ENCODE measurements at regions not wholly inside any gene's neighbourhood (a gene's known extent, or its start where the extent isn't known, plus 50 kb on each side); places are given as distances from the start of the nearest gene placed in this dataset.
"Not testable (repeated sequence)": the region's sequence is repeated elsewhere in the genome, so short reads cannot be mapped to it uniquely, and the experiment has no call there.

- H3K27ac Mint-ChIP-seq = no peak overlapping the region
- Histone ChIP-seq H3K27ac (ENCODE audit: low read length in 2 of 2) (no peak overlapping the region), H3K79me2 (ENCODE audit: control insufficient read depth, insufficient read depth, low read length) (no peaks in the 10 kb centered on the region), H3K36me3 (replicated peaks in 1 of 2; ENCODE audit: control extremely low read depth in 1 of 2, control insufficient read depth in 1 of 2, extremely low read depth in 1 of 2, insufficient read depth in 2 of 2, low read length in 1 of 2) (no peaks in the 10 kb centered on the region), H3K4me3 (ENCODE audit: control extremely low read depth in 1 of 5, extremely low read depth in 1 of 5, insufficient read depth in 1 of 5, low read depth in 2 of 5, low read length in 4 of 5) (no peak overlapping the region), H3K27me3 (replicated peaks in 1 of 4; ENCODE audit: control extremely low read depth in 1 of 4, control insufficient read depth in 3 of 4, insufficient read depth in 4 of 4, low read length in 3 of 4) (no peaks in the 10 kb centered on the region), H4K20me1 (ENCODE audit: control insufficient read depth, insufficient read depth, low read length, poor library complexity, severe bottlenecking) (no peaks in the 10 kb centered on the region), H3K9me3 (ENCODE audit: control extremely low read depth in 1 of 3, control insufficient read depth in 2 of 3, insufficient read depth in 1 of 3, low read length in 2 of 3) (peaks cover 0 to 4% (median 2%) of the 10 kb centered on the region in 3 donors), H2AFZ (ENCODE audit: insufficient read depth, low read depth, low read length, poor library complexity, severe bottlenecking) (no peak overlapping the region), H3K9ac (ENCODE audit: low read length) (no peak overlapping the region), H3K4me2 (replicated peaks; ENCODE audit: low read depth, low read length, poor library complexity, severe bottlenecking) (no peak overlapping the region), H3K4me1 (ENCODE audit: control insufficient read depth in 2 of 2, insufficient read depth in 2 of 2, low read length in 2 of 2) (no peaks in the 10 kb centered on the region)
- 86% methylated on average over 1 of the region's 1 CpG for WGBS (ENCODE audit: insufficient coverage)
- no peak for TF ChIP-seq EZH2 (IDR thresholded peaks at IDR 0.05; ENCODE audit: borderline replicate concordance, insufficient read depth, low read depth, low read length, poor library complexity, severe bottlenecking)
- TF ChIP-seq CTCF (IDR thresholded peaks at IDR 0.05) = no peak
- ChIA-PET CTCF (no interaction called here), POLR2A (no interaction called here)
- ATAC-seq (ENCODE audit: low read depth) (no peak), DNase-seq (no peak)
- H3K9me3 Mint-ChIP-seq (ENCODE audit: insufficient read depth) = peaks cover 2% of the 10 kb centered on the region
- no peaks in the 10 kb centered on the region for H3K27me3 Mint-ChIP-seq
- H3K4me1 Mint-ChIP-seq = no peaks in the 10 kb centered on the region
- intact Hi-C loops (cut with micrococcal nuclease) = no loop called here
- no peak overlapping the region for H3K4me3 Mint-ChIP-seq
These were observed 265.8 kb downstream of the AKAIN1 start for GRCh38 chr18:4931209-4931608.

GRCh38 chr18:4921548-4921947 lies 275.5 kb downstream of the AKAIN1 start:
- Histone ChIP-seq H3K79me2 (ENCODE audit: control insufficient read depth, insufficient read depth, low read length) (no peaks in the 10 kb centered on the region), H3K9me3 (ENCODE audit: control extremely low read depth in 1 of 3, control insufficient read depth in 2 of 3, insufficient read depth in 1 of 3, low read length in 2 of 3) (peaks cover 0 to 5% (median 0%) of the 10 kb centered on the region in 3 donors), H2AFZ (ENCODE audit: insufficient read depth, low read depth, low read length, poor library complexity, severe bottlenecking) (no peak overlapping the region), H3K9ac (ENCODE audit: low read length) (no peak overlapping the region), H4K20me1 (ENCODE audit: control insufficient read depth, insufficient read depth, low read length, poor library complexity, severe bottlenecking) (no peaks in the 10 kb centered on the region), H3K4me2 (replicated peaks; ENCODE audit: low read depth, low read length, poor library complexity, severe bottlenecking) (no peak overlapping the region), H3K27ac (ENCODE audit: low read length in 2 of 2) (no peak overlapping the region), H3K36me3 (replicated peaks in 1 of 2; ENCODE audit: control extremely low read depth in 1 of 2, control insufficient read depth in 1 of 2, extremely low read depth in 1 of 2, insufficient read depth in 2 of 2, low read length in 1 of 2) (no peaks in the 10 kb centered on the region), H3K27me3 (replicated peaks in 1 of 4; ENCODE audit: control extremely low read depth in 1 of 4, control insufficient read depth in 3 of 4, insufficient read depth in 4 of 4, low read length in 3 of 4) (no peaks in the 10 kb centered on the region), H3K4me3 (ENCODE audit: control extremely low read depth in 1 of 5, extremely low read depth in 1 of 5, insufficient read depth in 1 of 5, low read depth in 2 of 5, low read length in 4 of 5) (no peak overlapping the region), H3K4me1 (ENCODE audit: control insufficient read depth in 2 of 2, insufficient read depth in 2 of 2, low read length in 2 of 2) (no peaks in the 10 kb centered on the region)
- ATAC-seq (ENCODE audit: low read depth) (no peak), DNase-seq (no peak)
- no peak overlapping the region for H3K4me3 Mint-ChIP-seq
- ChIA-PET CTCF (no interaction called here), POLR2A (no interaction called here)
- H3K9me3 Mint-ChIP-seq (ENCODE audit: insufficient read depth) = no peaks in the 10 kb centered on the region
- H3K27ac Mint-ChIP-seq = no peak overlapping the region
- no peaks in the 10 kb centered on the region for H3K27me3 Mint-ChIP-seq
- intact Hi-C loops (cut with micrococcal nuclease) = no loop called here
- no peaks in the 10 kb centered on the region for H3K4me1 Mint-ChIP-seq
- TF ChIP-seq CTCF (IDR thresholded peaks at IDR 0.05) = no peak
- TF ChIP-seq EZH2 (IDR thresholded peaks at IDR 0.05; ENCODE audit: borderline replicate concordance, insufficient read depth, low read depth, low read length, poor library complexity, severe bottlenecking) = no peak

GRCh38 chr18:4917509-4917908 lies 279.5 kb downstream of the AKAIN1 start:
- POLR2A ChIA-PET; H3K79me2 ChIP-seq (ENCODE audit: control insufficient read depth, insufficient read depth, low read length); H3K4me3 ChIP-seq (ENCODE audit: control extremely low read depth in 1 of 5, extremely low read depth in 1 of 5, insufficient read depth in 1 of 5, low read depth in 2 of 5, low read length in 4 of 5); H3K4me1 ChIP-seq (ENCODE audit: control insufficient read depth in 2 of 2, insufficient read depth in 2 of 2, low read length in 2 of 2); DNase-seq; H2AFZ ChIP-seq (ENCODE audit: insufficient read depth, low read depth, low read length, poor library complexity, severe bottlenecking); H3K27me3 Mint-ChIP-seq; CTCF ChIA-PET; ATAC-seq (ENCODE audit: low read depth); H3K4me2 ChIP-seq (replicated peaks; ENCODE audit: low read depth, low read length, poor library complexity, severe bottlenecking); H3K9me3 Mint-ChIP-seq (ENCODE audit: insufficient read depth); H3K9me3 ChIP-seq (ENCODE audit: control extremely low read depth in 1 of 3, control insufficient read depth in 2 of 3, insufficient read depth in 1 of 3, low read length in 2 of 3); H3K9ac ChIP-seq (ENCODE audit: low read length); H3K27ac Mint-ChIP-seq; H3K4me1 Mint-ChIP-seq; intact Hi-C loops (cut with micrococcal nuclease); H3K4me3 Mint-ChIP-seq; H3K27me3 ChIP-seq (replicated peaks in 1 of 4; ENCODE audit: control extremely low read depth in 1 of 4, control insufficient read depth in 3 of 4, insufficient read depth in 4 of 4, low read length in 3 of 4); H3K36me3 ChIP-seq (replicated peaks in 1 of 2; ENCODE audit: control extremely low read depth in 1 of 2, control insufficient read depth in 1 of 2, extremely low read depth in 1 of 2, insufficient read depth in 2 of 2, low read length in 1 of 2); H3K27ac ChIP-seq (ENCODE audit: low read length in 2 of 2); H4K20me1 ChIP-seq (ENCODE audit: control insufficient read depth, insufficient read depth, low read length, poor library complexity, severe bottlenecking): not testable (repeated sequence)
- WGBS (ENCODE audit: insufficient coverage) = 60% methylated on average over 2 of the region's 7 CpGs

Measured in B cell (primary cell).